SK-N-SH (cell line): ENCODE measurements at regions not wholly inside any gene's neighbourhood (a gene's known extent, or its start where the extent isn't known, plus 50 kb on each side); places are given as distances from the start of the nearest gene placed in this dataset.

ENCODE experiments used
- CTCF ChIA-PET: fragments of 300-600, 350-600 bp; formaldehyde crosslinking; extraction: SDS; loops from one replicate; lab custom pipeline; 2021; lab: Yijun Ruan, JAX
- POLR2A ChIA-PET: fragments of 350-600 bp; sonication (Branson Sonifier 250); formaldehyde crosslinking; extraction: SDS; loops from one replicate; lab custom pipeline; 2020; ENCODE audit warnings: antibody characterized with exemption, inconsistent platforms; lab: Yijun Ruan, JAX
- DNase-seq: peaks from one replicate; pipeline ENCODE4 v3.0.0; 2012
- H2AFZ ChIP-seq: fragments of 200-600 bp; sonication (generic); 2 replicates; pipeline ENCODE4 v1.8.1; 2016; ENCODE audit warnings: antibody characterized with exemption, mild to moderate bottlenecking, low read depth
- H3F3A ChIP-seq: fragments of 200-600 bp; sonication (generic); replicated peaks from 2 replicates; pipeline ENCODE3; 2016; ENCODE audit warnings: antibody characterized with exemption, mild to moderate bottlenecking; ENCODE audit not compliant: insufficient read depth
- H3K27ac ChIP-seq, 2 experiments: fragments of 200-500 bp in 1 of 2; fragments of 200-600 bp in 1 of 2; sonication (Bioruptor generic) in 1 of 2; sonication (generic), shearing (Covaris generic) in 1 of 2; 2 replicates each; pipeline versions ENCODE4 v1.5.1 to v1.6.1; 2014 to 2016; ENCODE audit warnings: low read depth in 2 of 2, inconsistent platforms in 1 of 2, low read length in 1 of 2, mild to moderate bottlenecking in 1 of 2, mixed read lengths in 1 of 2
- H3K27me3 ChIP-seq: fragments of 200-600 bp; sonication (generic), shearing (Covaris generic); 2 replicates; pipeline ENCODE4 v1.6.1; 2016; ENCODE audit warnings: mixed run types; ENCODE audit not compliant: insufficient read depth
- H3K36me3 ChIP-seq, 2 experiments: fragments of 200-500 bp in 1 of 2; fragments of 200-600 bp in 1 of 2; sonication (Bioruptor generic) in 1 of 2; sonication (generic) in 1 of 2; replicated peaks in 1 of 2; 2 replicates each; pipeline versions ENCODE3 to v1.5.1; 2014 to 2016; ENCODE audit warnings: low read length in 1 of 2, mild to moderate bottlenecking in 1 of 2; ENCODE audit not compliant: insufficient read depth in 2 of 2, control insufficient read depth in 1 of 2
- H3K4me1 ChIP-seq, 2 experiments: fragments of 200-500 bp in 1 of 2; fragments of 200-600 bp in 1 of 2; sonication (Bioruptor generic) in 1 of 2; sonication (generic), shearing (Covaris generic) in 1 of 2; 2 replicates each; pipeline versions ENCODE4 v1.5.1 to v1.6.1; 2014 to 2016; ENCODE audit warnings: low read depth in 1 of 2, low read length in 1 of 2, mixed run types in 1 of 2; ENCODE audit not compliant: insufficient read depth in 2 of 2, control insufficient read depth in 1 of 2
- H3K4me2 ChIP-seq: fragments of 200-600 bp; sonication (generic), shearing (Covaris generic); 2 replicates; pipeline ENCODE4 v1.6.1; 2017; ENCODE audit warnings: mixed run types
- H3K4me3 ChIP-seq, 2 experiments: fragments of 200-500 bp in 1 of 2; fragments of 200-600 bp in 1 of 2; sonication (Bioruptor generic) in 1 of 2; sonication (generic), shearing (Covaris generic) in 1 of 2; 2 replicates each; pipeline versions ENCODE4 v1.5.1 to v1.8.1; 2014 to 2016; ENCODE audit warnings: low read depth in 2 of 2, inconsistent platforms in 1 of 2, low read length in 1 of 2, mild to moderate bottlenecking in 1 of 2, mixed read lengths in 1 of 2, moderate library complexity in 1 of 2
- H3K79me2 ChIP-seq: fragments of 200-600 bp; sonication (generic); 2 replicates; pipeline ENCODE4 v1.8.1; 2017; ENCODE audit warnings: mild to moderate bottlenecking; ENCODE audit not compliant: insufficient read depth
- H3K9ac ChIP-seq: fragments of 200-600 bp; sonication (generic); 2 replicates; pipeline ENCODE4 v1.6.1; 2017; ENCODE audit warnings: mixed run types
- H3K9me2 ChIP-seq: fragments of 200-600 bp; sonication (generic); 2 replicates; pipeline ENCODE4 v1.6.1; 2017; ENCODE audit warnings: mixed run types
- H3K9me3 ChIP-seq: fragments of 200-600 bp; sonication (generic); 2 replicates; pipeline ENCODE4 v1.6.1; 2017; ENCODE audit warnings: mixed run types, mild to moderate bottlenecking, moderate library complexity
- H4K20me1 ChIP-seq: fragments of 200-600 bp; sonication (generic); 2 replicates; pipeline ENCODE4 v1.6.1; 2017; ENCODE audit warnings: mild to moderate bottlenecking, mixed run types; ENCODE audit not compliant: insufficient read depth
- ELF1 ChIP-seq: IDR thresholded peaks from 2 replicates; pipeline ENCODE4 v1.4.0; 2012
- EP300 ChIP-seq, 2 experiments: IDR thresholded peaks; 2 replicates each; pipeline versions ENCODE4 v1.4.0 to v1.6.1; 2012; ENCODE audit warnings: borderline replicate concordance in 1 of 2, low read depth in 1 of 2, low read length in 1 of 2
- EZH2phosphoT487 ChIP-seq: fragments of 200-600 bp; sonication (generic); IDR thresholded peaks from 2 replicates; pipeline ENCODE4 v1.6.1; 2017; ENCODE audit warnings: low read depth, mixed run types, mild to moderate bottlenecking, antibody characterized with exemption, moderate library complexity, borderline replicate concordance
- FOXM1 ChIP-seq: IDR thresholded peaks from 2 replicates; pipeline ENCODE4 v1.4.0; 2012; ENCODE audit warnings: low read depth, mild to moderate bottlenecking
- JUND ChIP-seq: IDR thresholded peaks from 2 replicates; pipeline ENCODE4 v1.4.0; 2012
- POLR2AphosphoS5 ChIP-seq: IDR thresholded peaks from 2 replicates; pipeline ENCODE4 v1.6.1; 2012; ENCODE audit warnings: low read depth, low read length
- RAD21 ChIP-seq: IDR thresholded peaks from 2 replicates; pipeline ENCODE4 v1.6.1; 2012; ENCODE audit warnings: mild to moderate bottlenecking, low read length
- RCOR1 ChIP-seq: fragments of 150-350 bp; IDR thresholded peaks from 2 replicates; pipeline ENCODE4 v1.6.1; 2017; ENCODE audit warnings: antibody characterized with exemption, low read length
- RFX5 ChIP-seq: IDR thresholded peaks from 2 replicates; pipeline ENCODE4 v1.6.1; 2012; ENCODE audit warnings: mild to moderate bottlenecking, improper control_type of control experiment, low read length
- RXRA ChIP-seq: IDR thresholded peaks from 2 replicates; pipeline ENCODE4 v1.4.0; 2012; ENCODE audit warnings: low read depth, mild to moderate bottlenecking, borderline replicate concordance
- SMC3 ChIP-seq: IDR thresholded peaks from 2 replicates; pipeline ENCODE4 v1.6.1; 2012; ENCODE audit warnings: low read depth, low read length, improper control_type of control experiment
- TAF1 ChIP-seq: IDR thresholded peaks from 2 replicates; pipeline ENCODE4 v1.6.1; 2012; ENCODE audit warnings: low read depth, mild to moderate bottlenecking, low read length, moderate library complexity, borderline replicate concordance
- USF2 ChIP-seq: fragments of 150-350 bp; IDR thresholded peaks from 2 replicates; pipeline ENCODE4 v1.6.1; 2017; ENCODE audit warnings: antibody characterized with exemption, low read length, low read depth, borderline replicate concordance
- YY1 ChIP-seq: IDR thresholded peaks from 2 replicates; pipeline ENCODE4 v1.4.0; 2012; ENCODE audit warnings: low read depth, mild to moderate bottlenecking
- ZBTB33 ChIP-seq: IDR thresholded peaks from 2 replicates; pipeline ENCODE4 v1.4.0; 2012; ENCODE audit warnings: low read depth, borderline replicate concordance
- WGBS: methylation state at CpG from one replicate; pipeline ENCODE4 v1.1.6; 2017; ENCODE audit warnings: low lambda C conversion rate; 5-methylcytosine and 5-hydroxymethylcytosine counted together

GRCh38 chr7:119439192-119439591 is 833.8 kb upstream of the KCND2 start:
- no peaks in the 10 kb centered on the region for H3K4me1 ChIP-seq

GRCh38 chr7:119452401-119452800 is 820.6 kb upstream of the KCND2 start:
- ChIA-PET CTCF (no interaction called here), POLR2A (no interaction called here)
- Histone ChIP-seq H3K36me3 (no peaks in the 10 kb centered on the region), H3K27ac (no peak overlapping the region), H3K4me2 (no peak overlapping the region), H3K4me3 (no peak overlapping the region), H2AFZ (no peak overlapping the region), H3K79me2 (no peaks in the 10 kb centered on the region), H3K9me2 (no peaks in the 10 kb centered on the region), H3K4me1 (peaks cover 0 to 5% of the 10 kb centered on the region in 2 experiments; a peak in 1 of 4 replicates), H3K27me3 (no peaks in the 10 kb centered on the region), H4K20me1 (no peaks in the 10 kb centered on the region), H3K9ac (no peak overlapping the region), H3F3A (no peaks in the 10 kb centered on the region), H3K9me3 (no peaks in the 10 kb centered on the region)
- no peak for DNase-seq
- TF ChIP-seq USF2 = no peak
- TF ChIP-seq ELF1 = peak; percentile 31; the same call in 1 of the 2 replicates
- 3% methylated on average over 2 of the region's 2 CpGs for WGBS

More at GRCh38 chr7:119439192-119439591, 833.8 kb upstream of the KCND2 start:
- Histone ChIP-seq H4K20me1 (no peaks in the 10 kb centered on the region), H3K9me2 (no peaks in the 10 kb centered on the region; the same call in 1 of the 2 replicates), H3K79me2 (no peaks in the 10 kb centered on the region), H3K27ac (no peak overlapping the region), H2AFZ (no peak overlapping the region), H3K27me3 (no peaks in the 10 kb centered on the region; the same call in 1 of the 2 replicates), H3K36me3 (no peaks in the 10 kb centered on the region), H3K9ac (no peak overlapping the region), H3F3A (no peaks in the 10 kb centered on the region), H3K4me3 (no peak overlapping the region), H3K9me3 (no peaks in the 10 kb centered on the region), H3K4me2 (no peak overlapping the region)
- ChIA-PET CTCF (no interaction called here), POLR2A (no interaction called here)
- no peak for DNase-seq
- no peak for TF ChIP-seq ELF1
- no peak for TF ChIP-seq SMC3
- no peak for TF ChIP-seq RCOR1
- no peak for TF ChIP-seq POLR2AphosphoS5
- no peak for TF ChIP-seq TAF1
- TF ChIP-seq YY1 = no peak
- TF ChIP-seq EP300 (IDR thresholded peaks at IDR 0.05; ENCODE audit: borderline replicate concordance in 1 of 2, low read depth in 1 of 2, low read length in 1 of 2) = no peak
- no peak for TF ChIP-seq RFX5
- no peak for TF ChIP-seq ZBTB33
- TF ChIP-seq FOXM1 = no peak
- TF ChIP-seq RXRA = no peak
- no peak for TF ChIP-seq EZH2phosphoT487
- no peak for TF ChIP-seq RAD21
- no peak for TF ChIP-seq JUND
- WGBS = under 1% methylated on average over 4 of the region's 4 CpGs
